PC-3 (cell line): ENCODE measurements at regions not wholly inside any gene's neighbourhood (a gene's known extent, or its start where the extent isn't known, plus 50 kb on each side); places are given as distances from the start of the nearest gene placed in this dataset.

ENCODE experiments used
- ATAC-seq: fragments of 200-7000 bp; cut with Tn5 transposase; 2 replicates; pipeline ENCODE4 v1.9.1; 2020; ENCODE audit warnings: mild to moderate bottlenecking, moderate library complexity
- BruUV-seq: library from RNA; stranded (reverse); fragments of 400-500 nt; replicated peaks from 2 replicates; lab custom pipeline; 2021; lab: Mats Ljungman, UMichigan
- CTCF ChIA-PET: fragments of 300-600 bp; sonication (Branson Sonifier 250); formaldehyde crosslinking; loops from one replicate; lab custom pipeline; 2022; ENCODE audit warnings: antibody characterized with exemption; lab: Charles Lee
- POLR2A ChIA-PET: fragments of 300-600 bp; sonication (Branson Sonifier 250); formaldehyde crosslinking; loops from one replicate; lab custom pipeline; 2022; ENCODE audit warnings: antibody characterized with exemption; ENCODE audit not compliant: unreplicated experiment; lab: Charles Lee
- DNase-seq: peaks from one replicate; pipeline ENCODE4 v3.0.0-alpha.2; 2015
- H2AFZ ChIP-seq: fragments of 300-600 bp; sonication (generic); 2 replicates; pipeline ENCODE4 v1.6.0; 2016; ENCODE audit warnings: antibody characterized with exemption, low read length
- H3F3A ChIP-seq: fragments of 300-600 bp; sonication (generic); one replicate; pipeline ENCODE4 v1.6.0; 2017; ENCODE audit warnings: antibody characterized with exemption, low read length, control low read depth, mild to moderate bottlenecking; ENCODE audit not compliant: unreplicated experiment
- H3K27ac ChIP-seq: fragments of 300-600 bp; sonication (generic); 2 replicates; pipeline ENCODE4 v1.5.1; 2016; ENCODE audit warnings: mild to moderate bottlenecking, low read length
- H3K27me3 ChIP-seq: fragments of 300-600 bp; sonication (generic); 2 replicates; pipeline ENCODE4 v1.6.1; 2016; ENCODE audit warnings: low read length, mixed read lengths
- H3K36me3 ChIP-seq: fragments of 300-600 bp; sonication (generic); 2 replicates; pipeline ENCODE4 v1.6.1; 2016; ENCODE audit warnings: low read depth, mixed run types, low read length, mixed read lengths
- H3K4me1 ChIP-seq: fragments of 300-600 bp; sonication (generic); 2 replicates; pipeline ENCODE4 v1.5.1; 2016; ENCODE audit warnings: low read length; ENCODE audit not compliant: insufficient read depth
- H3K4me2 ChIP-seq: fragments of 300-600 bp; sonication (generic); 2 replicates; pipeline ENCODE4 v1.6.0; 2016; ENCODE audit warnings: low read length
- H3K4me3 ChIP-seq: fragments of 300-600 bp; sonication (generic); 2 replicates; pipeline ENCODE4 v1.5.1; 2016; ENCODE audit warnings: mild to moderate bottlenecking, low read length, mixed read lengths
- H3K79me2 ChIP-seq: fragments of 300-600 bp; sonication (generic); 2 replicates; pipeline ENCODE4 v1.6.1; 2017; ENCODE audit warnings: low read length, mixed read lengths
- H3K9ac ChIP-seq: fragments of 300-600 bp; sonication (generic); 2 replicates; pipeline ENCODE4 v1.6.0; 2016; ENCODE audit warnings: mild to moderate bottlenecking, low read length
- H3K9me2 ChIP-seq: fragments of 300-600 bp; sonication (generic); replicated peaks from 2 replicates; pipeline ENCODE4 v1.6.1; 2016; ENCODE audit warnings: mixed run types, low read length, mixed read lengths
- H3K9me3 ChIP-seq: fragments of 300-600 bp; sonication (generic); 2 replicates; pipeline ENCODE4 v1.6.1; 2016; ENCODE audit warnings: low read length, mixed read lengths
- H4K20me1 ChIP-seq: fragments of 300-600 bp; sonication (generic); 2 replicates; pipeline ENCODE4 v1.6.1; 2016; ENCODE audit warnings: low read length, mixed read lengths
- CTCF ChIP-seq: fragments of 300-600 bp; sonication (generic); conservative IDR thresholded peaks from 2 replicates; pipeline ENCODE4 v1.5.1; 2017; ENCODE audit warnings: antibody characterized with exemption, low read depth, mild to moderate bottlenecking, low read length
- EZH2 ChIP-seq: fragments of 300-600 bp; sonication (generic); IDR thresholded peaks from one replicate; pipeline ENCODE4 v1.6.1; 2017; ENCODE audit warnings: antibody characterized with exemption, mild to moderate bottlenecking, low read length; ENCODE audit not compliant: unreplicated experiment
- EZH2phosphoT487 ChIP-seq: fragments of 300-600 bp; sonication (generic); IDR thresholded peaks from 2 replicates; pipeline ENCODE4 v1.6.1; 2018; ENCODE audit warnings: mild to moderate bottlenecking, antibody characterized with exemption, low read length, borderline replicate concordance
- intact Hi-C: fragments of 100-400 bp; cut with micrococcal nuclease; formaldehyde crosslinking; loops from 2 replicates; pipeline ENCODE4 v1.9.0; 2023

- Histone ChIP-seq H3K4me3 (no peak overlapping the region), H3K9me3 (no peaks in the 10 kb centered on the region), H3K79me2 (no peaks in the 10 kb centered on the region), H3K4me2 (no peak overlapping the region), H3K4me1 (no peaks in the 10 kb centered on the region), H3K27me3 (peaks cover 82% of the 10 kb centered on the region), H3K36me3 (no peaks in the 10 kb centered on the region), H3K9me2 (no peaks in the 10 kb centered on the region), H3K27ac (no peak overlapping the region), H2AFZ (no peak overlapping the region), H3F3A (no peaks in the 10 kb centered on the region), H4K20me1 (no peaks in the 10 kb centered on the region), H3K9ac (no peak overlapping the region)
- TF ChIP-seq CTCF (no peak), EZH2 (no peak), EZH2phosphoT487 (no peak)
- POLR2A ChIA-PET = no interaction called here
- intact Hi-C loops = no loop called here
- CTCF ChIA-PET = no interaction called here
- no peak for DNase-seq
- no peak for ATAC-seq
- BruUV-seq = no TSS peak
Measured at GRCh38 chr14:57091030-57091608, 177.6 kb downstream of the EXOC5 start.

DNA sequence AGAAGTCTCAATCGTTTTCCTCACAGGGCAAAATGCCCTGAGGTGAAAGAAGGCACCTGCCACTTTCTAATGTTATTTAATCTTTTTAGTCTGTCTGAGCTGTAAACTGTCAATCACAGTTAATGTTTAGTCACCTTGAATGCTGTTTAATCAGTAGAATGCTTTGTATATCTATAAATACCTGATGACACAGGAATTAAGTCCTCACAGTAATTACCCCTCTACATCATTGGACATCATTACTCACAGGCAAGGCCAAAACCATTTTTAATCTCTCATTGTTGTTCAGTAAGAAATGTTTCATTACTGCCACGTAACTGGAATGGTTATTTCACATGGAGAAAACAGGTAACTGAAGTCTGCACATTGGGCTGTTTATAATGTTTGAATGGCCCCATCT is 178.8 kb downstream of the EXOC5 start:
- Histone ChIP-seq H3K4me1 (no peaks in the 10 kb centered on the region), H3K27me3 (peaks cover 93% of the 10 kb centered on the region), H3K79me2 (no peaks in the 10 kb centered on the region), H2AFZ (no peak overlapping the region), H3K4me2 (no peak overlapping the region), H4K20me1 (no peaks in the 10 kb centered on the region), H3K27ac (no peak overlapping the region), H3F3A (no peaks in the 10 kb centered on the region), H3K9me3 (no peaks in the 10 kb centered on the region), H3K36me3 (no peaks in the 10 kb centered on the region), H3K9ac (no peak overlapping the region), H3K4me3 (no peak overlapping the region), H3K9me2 (no peaks in the 10 kb centered on the region)
- CTCF ChIA-PET = no interaction called here
- ATAC-seq (no peak), DNase-seq (no peak)
- BruUV-seq = no TSS peak
- intact Hi-C loops = no loop called here
- no peak for TF ChIP-seq EZH2phosphoT487
- TF ChIP-seq EZH2 = no peak
- no peak for TF ChIP-seq CTCF
- POLR2A ChIA-PET = no interaction called here

DNA sequence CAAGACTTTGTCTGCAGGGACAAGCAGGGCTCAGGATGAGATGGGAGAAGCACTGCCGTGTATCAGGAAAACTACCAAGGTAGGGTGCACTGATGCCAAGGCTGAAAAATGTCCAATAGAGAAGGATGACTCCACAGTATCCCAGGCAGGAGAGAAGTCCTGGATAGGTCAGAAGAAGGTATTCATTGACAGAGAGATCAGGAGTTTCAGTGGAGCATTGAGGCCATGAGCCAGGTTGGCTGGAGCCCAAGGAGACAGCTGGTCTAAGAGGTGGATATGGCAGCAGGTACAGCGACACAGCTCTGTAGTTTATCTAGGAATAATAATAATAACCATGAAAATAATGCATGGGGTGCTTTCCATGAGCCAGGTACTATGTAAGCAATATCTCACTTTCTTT is 180.9 kb downstream of the EXOC5 start:
- intact Hi-C loops = no loop called here
- ChIA-PET POLR2A (no interaction called here), CTCF (no interaction called here)
- no peak overlapping the region for H3K4me2 ChIP-seq
- H3F3A ChIP-seq = no peaks in the 10 kb centered on the region
- no peaks in the 10 kb centered on the region for H3K36me3 ChIP-seq
- H3K4me3 ChIP-seq = no peak overlapping the region
- H2AFZ ChIP-seq = no peak overlapping the region
- H3K27ac ChIP-seq = no peak overlapping the region
- no peak overlapping the region for H3K9ac ChIP-seq
- H3K79me2 ChIP-seq = no peaks in the 10 kb centered on the region
- TF ChIP-seq CTCF (no peak), EZH2phosphoT487 (no peak), EZH2 (no peak)
- no peaks in the 10 kb centered on the region for H3K4me1 ChIP-seq
- ATAC-seq = no peak
- peaks cover 91% of the 10 kb centered on the region for H3K27me3 ChIP-seq
- H4K20me1 ChIP-seq = no peaks in the 10 kb centered on the region
- no TSS peak for BruUV-seq
- no peaks in the 10 kb centered on the region for H3K9me3 ChIP-seq
- DNase-seq = no peak
- no peaks in the 10 kb centered on the region for H3K9me2 ChIP-seq
